ENCODE measurements at regions not wholly inside any gene's neighbourhood (a gene's known extent, or its start where the extent isn't known, plus 50 kb on each side); places are given as distances from the start of the nearest gene placed in this dataset.

- Histone ChIP-seq H3K4me1 (ENCODE audit: control insufficient read depth in 2 of 2, insufficient read depth in 2 of 2, low read length in 2 of 2) (no peaks in the 10 kb centered on the region), H3K4me2 (replicated peaks; ENCODE audit: low read depth, low read length, poor library complexity, severe bottlenecking) (no peak overlapping the region), H3K9ac (ENCODE audit: low read length) (no peak overlapping the region), H3K9me3 (ENCODE audit: control extremely low read depth in 1 of 3, control insufficient read depth in 2 of 3, insufficient read depth in 1 of 3, low read length in 2 of 3) (peaks cover 0 to 25% (median 0%) of the 10 kb centered on the region in 3 donors), H3K79me2 (ENCODE audit: control insufficient read depth, insufficient read depth, low read length) (no peaks in the 10 kb centered on the region), H4K20me1 (ENCODE audit: control insufficient read depth, insufficient read depth, low read length, poor library complexity, severe bottlenecking) (no peaks in the 10 kb centered on the region), H3K27me3 (replicated peaks in 1 of 4; ENCODE audit: control extremely low read depth in 1 of 4, control insufficient read depth in 3 of 4, insufficient read depth in 4 of 4, low read length in 3 of 4) (no peaks in the 10 kb centered on the region), H2AFZ (ENCODE audit: insufficient read depth, low read depth, low read length, poor library complexity, severe bottlenecking) (no peak overlapping the region), H3K36me3 (replicated peaks in 1 of 2; ENCODE audit: control extremely low read depth in 1 of 2, control insufficient read depth in 1 of 2, extremely low read depth in 1 of 2, insufficient read depth in 2 of 2, low read length in 1 of 2) (no peaks in the 10 kb centered on the region), H3K27ac (ENCODE audit: low read length in 2 of 2) (no peak overlapping the region), H3K4me3 (ENCODE audit: control extremely low read depth in 1 of 5, extremely low read depth in 1 of 5, insufficient read depth in 1 of 5, low read depth in 2 of 5, low read length in 4 of 5) (no peak overlapping the region)
- no peak for DNase-seq
- WGBS (ENCODE audit: insufficient coverage), result 86% methylated on average over 3 of the region's 4 CpGs
- Mint-ChIP-seq H3K27me3 (no peaks in the 10 kb centered on the region), H3K4me3 (no peak overlapping the region), H3K9me3 (ENCODE audit: insufficient read depth) (no peaks in the 10 kb centered on the region), H3K27ac (no peak overlapping the region), H3K4me1 (no peaks in the 10 kb centered on the region)
- no peak for ATAC-seq (ENCODE audit: low read depth)
- POLR2A ChIA-PET, result no interaction called here
- TF ChIP-seq EZH2 (IDR thresholded peaks at IDR 0.05; ENCODE audit: borderline replicate concordance, insufficient read depth, low read depth, low read length, poor library complexity, severe bottlenecking) (no peak), CTCF (IDR thresholded peaks at IDR 0.05) (no peak)
- intact Hi-C loops (cut with micrococcal nuclease), result no loop called here
- CTCF ChIA-PET, result no interaction called here
Observed at GRCh38 chr3:96755519-96755918, 58.9 kb upstream of the EPHA6 start.

- DNase-seq (no peak), ATAC-seq (ENCODE audit: low read depth) (no peak)
- no peak overlapping the region for H3K27ac ChIP-seq (ENCODE audit: low read length in 2 of 2)
- H3K4me1 Mint-ChIP-seq, result no peaks in the 10 kb centered on the region
- ChIA-PET CTCF (no interaction called here), POLR2A (no interaction called here)
- no peaks in the 10 kb centered on the region for H3K27me3 ChIP-seq (replicated peaks in 1 of 4; ENCODE audit: control extremely low read depth in 1 of 4, control insufficient read depth in 3 of 4, insufficient read depth in 4 of 4, low read length in 3 of 4)
- TF ChIP-seq EZH2 (IDR thresholded peaks at IDR 0.05; ENCODE audit: borderline replicate concordance, insufficient read depth, low read depth, low read length, poor library complexity, severe bottlenecking), result no peak
- no peak for TF ChIP-seq CTCF (IDR thresholded peaks at IDR 0.05)
- H3K4me2 ChIP-seq (replicated peaks; ENCODE audit: low read depth, low read length, poor library complexity, severe bottlenecking), result no peak overlapping the region
- no peaks in the 10 kb centered on the region for H3K36me3 ChIP-seq (replicated peaks in 1 of 2; ENCODE audit: control extremely low read depth in 1 of 2, control insufficient read depth in 1 of 2, extremely low read depth in 1 of 2, insufficient read depth in 2 of 2, low read length in 1 of 2)
- H3K9me3 Mint-ChIP-seq (ENCODE audit: insufficient read depth), result no peaks in the 10 kb centered on the region
- H3K9me3 ChIP-seq (ENCODE audit: control extremely low read depth in 1 of 3, control insufficient read depth in 2 of 3, insufficient read depth in 1 of 3, low read length in 2 of 3), result peaks cover 0 to 21% (median 0%) of the 10 kb centered on the region in 3 donors
- no CpG with 5 or more reads among the region's 1 CpG for WGBS (ENCODE audit: insufficient coverage)
- intact Hi-C loops (cut with micrococcal nuclease), result no loop called here
- no peak overlapping the region for H3K9ac ChIP-seq (ENCODE audit: low read length)
- H3K79me2 ChIP-seq (ENCODE audit: control insufficient read depth, insufficient read depth, low read length), result no peaks in the 10 kb centered on the region
- no peaks in the 10 kb centered on the region for H4K20me1 ChIP-seq (ENCODE audit: control insufficient read depth, insufficient read depth, low read length, poor library complexity, severe bottlenecking)
- H3K4me3 Mint-ChIP-seq, result no peak overlapping the region
- H3K4me3 ChIP-seq (ENCODE audit: control extremely low read depth in 1 of 5, extremely low read depth in 1 of 5, insufficient read depth in 1 of 5, low read depth in 2 of 5, low read length in 4 of 5), result no peak overlapping the region
- H3K4me1 ChIP-seq (ENCODE audit: control insufficient read depth in 2 of 2, insufficient read depth in 2 of 2, low read length in 2 of 2), result no peaks in the 10 kb centered on the region
- no peaks in the 10 kb centered on the region for H3K27me3 Mint-ChIP-seq
- H2AFZ ChIP-seq (ENCODE audit: insufficient read depth, low read depth, low read length, poor library complexity, severe bottlenecking), result no peak overlapping the region
- no peak overlapping the region for H3K27ac Mint-ChIP-seq
Observed at GRCh38 chr3:96756516-96756915, 57.9 kb upstream of the EPHA6 start.

Measured in B cell (primary cell).